ENCODE measurements at regions not wholly inside any gene's neighbourhood (a gene's known extent, or its start where the extent isn't known, plus 50 kb on each side); places are given as distances from the start of the nearest gene placed in this dataset.

GRCh38 chr7:9200626-9201025 lies 767.2 kb downstream of the NXPH1 start:
- TF ChIP-seq, protein P1, sequence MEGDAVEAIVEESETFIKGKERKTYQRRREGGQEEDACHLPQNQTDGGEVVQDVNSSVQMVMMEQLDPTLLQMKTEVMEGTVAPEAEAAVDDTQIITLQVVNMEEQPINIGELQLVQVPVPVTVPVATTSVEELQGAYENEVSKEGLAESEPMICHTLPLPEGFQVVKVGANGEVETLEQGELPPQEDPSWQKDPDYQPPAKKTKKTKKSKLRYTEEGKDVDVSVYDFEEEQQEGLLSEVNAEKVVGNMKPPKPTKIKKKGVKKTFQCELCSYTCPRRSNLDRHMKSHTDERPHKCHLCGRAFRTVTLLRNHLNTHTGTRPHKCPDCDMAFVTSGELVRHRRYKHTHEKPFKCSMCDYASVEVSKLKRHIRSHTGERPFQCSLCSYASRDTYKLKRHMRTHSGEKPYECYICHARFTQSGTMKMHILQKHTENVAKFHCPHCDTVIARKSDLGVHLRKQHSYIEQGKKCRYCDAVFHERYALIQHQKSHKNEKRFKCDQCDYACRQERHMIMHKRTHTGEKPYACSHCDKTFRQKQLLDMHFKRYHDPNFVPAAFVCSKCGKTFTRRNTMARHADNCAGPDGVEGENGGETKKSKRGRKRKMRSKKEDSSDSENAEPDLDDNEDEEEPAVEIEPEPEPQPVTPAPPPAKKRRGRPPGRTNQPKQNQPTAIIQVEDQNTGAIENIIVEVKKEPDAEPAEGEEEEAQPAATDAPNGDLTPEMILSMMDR (IDR thresholded peaks at IDR 0.05) = no peak
- no peak for TF ChIP-seq POLR2A (IDR thresholded peaks at IDR 0.05)

Data from upper lobe of left lung (tissue), 4 donors.